Panc1 (cell line): ENCODE measurements at regions not wholly inside any gene's neighbourhood (a gene's known extent, or its start where the extent isn't known, plus 50 kb on each side); places are given as distances from the start of the nearest gene placed in this dataset.

Source experiments
- ATAC-seq: fragments of 200-7000 bp; cut with Tn5 transposase; 2 replicates; pipeline ENCODE4 v1.9.1; 2020; ENCODE audit warnings: mild to moderate bottlenecking, moderate library complexity
- BruUV-seq: library from RNA; stranded (reverse); fragments of 400-500 nt; replicated peaks from 2 replicates; lab custom pipeline; 2021; lab: Mats Ljungman, UMichigan
- CTCF ChIA-PET: fragments of 300-600 bp; sonication (Branson Sonifier 250); formaldehyde crosslinking; loops from one replicate; lab custom pipeline; 2022; ENCODE audit warnings: antibody characterized with exemption; lab: Charles Lee
- POLR2A ChIA-PET: fragments of 300-600 bp; sonication (Branson Sonifier 250); formaldehyde crosslinking; loops from one replicate; lab custom pipeline; 2022; ENCODE audit warnings: antibody characterized with exemption; lab: Charles Lee
- DNase-seq: peaks from one replicate; pipeline ENCODE4 v3.0.0-alpha.2; 2010; ENCODE audit warnings: low read depth, low spot score
- H3K27ac ChIP-seq: 2 replicates; pipeline ENCODE4 v1.5.1; 2011; ENCODE audit warnings: mild to moderate bottlenecking, low read length, inconsistent platforms
- H3K27me3 ChIP-seq: fragments of 200-500 bp; sonication (Bioruptor generic); 2 replicates; pipeline ENCODE4 v1.6.0; 2014; ENCODE audit warnings: low read length, inconsistent platforms; ENCODE audit not compliant: control insufficient read depth, insufficient read depth
- H3K36me3 ChIP-seq: fragments of 200-500 bp; sonication (Bioruptor generic); 2 replicates; pipeline ENCODE4 v1.5.1; 2014; ENCODE audit warnings: inconsistent platforms, mild to moderate bottlenecking, low read length, moderate library complexity; ENCODE audit not compliant: control insufficient read depth, insufficient read depth
- H3K4me1 ChIP-seq: 2 replicates; pipeline ENCODE4 v1.5.1; 2011; ENCODE audit warnings: inconsistent platforms, mild to moderate bottlenecking, low read length, moderate library complexity; ENCODE audit not compliant: control insufficient read depth, insufficient read depth
- H3K4me3 ChIP-seq, 2 experiments: 2 replicates each; pipeline ENCODE4 v1.5.1; 2011 to 2012; ENCODE audit warnings: low read depth in 2 of 2, low read length in 2 of 2, mild to moderate bottlenecking in 2 of 2, inconsistent platforms in 1 of 2, moderate library complexity in 1 of 2
- H3K9me3 ChIP-seq: fragments of 200-500 bp; sonication (Bioruptor generic); 2 replicates; pipeline ENCODE4 v1.5.1; 2014; ENCODE audit warnings: low read depth, mild to moderate bottlenecking, inconsistent platforms, low read length, moderate library complexity; ENCODE audit not compliant: control insufficient read depth, insufficient read depth
- CTCF ChIP-seq: fragments of 450-650 bp; IDR thresholded peaks from 2 replicates; pipeline ENCODE4 v1.5.1; 2017; ENCODE audit warnings: mild to moderate bottlenecking
- POLR2AphosphoS5 ChIP-seq: IDR thresholded peaks from 2 replicates; pipeline ENCODE4 v1.6.1; 2012; ENCODE audit warnings: mild to moderate bottlenecking, low read depth, low read length, moderate library complexity
- SIN3A ChIP-seq: IDR thresholded peaks from 2 replicates; pipeline ENCODE4 v1.6.1; 2012; ENCODE audit warnings: low read depth, mild to moderate bottlenecking, low read length, moderate library complexity, borderline replicate concordance; ENCODE audit not compliant: insufficient read depth
- TCF7L2 ChIP-seq: IDR thresholded peaks from 2 replicates; pipeline ENCODE4 v1.6.1; 2011; ENCODE audit warnings: mild to moderate bottlenecking, low read depth, low read length, inconsistent platforms
- in situ Hi-C: cut with HindIII; loops from 2 replicates; pipeline ENCODE4 v1.10.0; 2016; ENCODE audit warnings: low sequenced_read_pairs, low pct_unique_long_range_greater_than_20kb
- intact Hi-C: fragments of 100-400 bp; cut with micrococcal nuclease; formaldehyde crosslinking; loops from one replicate; pipeline ENCODE4 v1.10.0; 2022; ENCODE audit not compliant: unreplicated experiment
- TF ChIP-seq, protein P1 (sequence below), 2 experiments: IDR thresholded peaks; 2 replicates each; pipeline ENCODE4 v1.6.1; 2011 to 2012; ENCODE audit warnings: low read depth in 2 of 2, control low read depth in 1 of 2, low read length in 1 of 2, mild to moderate bottlenecking in 1 of 2, moderate library complexity in 1 of 2; ENCODE audit not compliant: insufficient read depth in 1 of 2

DNA sequence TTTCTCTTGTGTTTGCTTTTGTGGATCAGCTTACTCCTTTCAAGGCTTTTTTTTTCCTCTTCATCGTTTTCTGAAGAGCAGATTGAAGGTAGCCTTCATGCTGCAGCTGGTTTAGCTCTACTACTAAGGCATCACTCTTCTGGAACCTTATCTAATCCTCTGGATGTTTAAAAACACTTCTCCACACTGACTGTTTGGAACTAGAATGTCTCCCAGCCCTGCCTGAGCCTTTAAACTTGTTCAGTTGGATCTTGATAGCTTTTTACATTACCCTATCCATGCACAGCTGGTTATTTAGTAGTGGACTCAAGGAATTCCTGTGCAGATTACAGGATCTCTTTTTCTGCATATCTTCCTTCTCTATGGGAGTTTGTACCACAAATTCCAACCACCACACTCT is 108.9 kb upstream of the ASCC3 start:
- no TSS peak for BruUV-seq
- Histone ChIP-seq H3K36me3 (no peaks in the 10 kb centered on the region), H3K4me1 (no peaks in the 10 kb centered on the region), H3K4me3 (no peak overlapping the region), H3K27ac (no peak overlapping the region), H3K9me3 (no peaks in the 10 kb centered on the region), H3K27me3 (no peaks in the 10 kb centered on the region)
- no peak for DNase-seq
- ATAC-seq, result no peak
- POLR2A ChIA-PET, result no interaction called here
- TF ChIP-seq, protein P1, sequence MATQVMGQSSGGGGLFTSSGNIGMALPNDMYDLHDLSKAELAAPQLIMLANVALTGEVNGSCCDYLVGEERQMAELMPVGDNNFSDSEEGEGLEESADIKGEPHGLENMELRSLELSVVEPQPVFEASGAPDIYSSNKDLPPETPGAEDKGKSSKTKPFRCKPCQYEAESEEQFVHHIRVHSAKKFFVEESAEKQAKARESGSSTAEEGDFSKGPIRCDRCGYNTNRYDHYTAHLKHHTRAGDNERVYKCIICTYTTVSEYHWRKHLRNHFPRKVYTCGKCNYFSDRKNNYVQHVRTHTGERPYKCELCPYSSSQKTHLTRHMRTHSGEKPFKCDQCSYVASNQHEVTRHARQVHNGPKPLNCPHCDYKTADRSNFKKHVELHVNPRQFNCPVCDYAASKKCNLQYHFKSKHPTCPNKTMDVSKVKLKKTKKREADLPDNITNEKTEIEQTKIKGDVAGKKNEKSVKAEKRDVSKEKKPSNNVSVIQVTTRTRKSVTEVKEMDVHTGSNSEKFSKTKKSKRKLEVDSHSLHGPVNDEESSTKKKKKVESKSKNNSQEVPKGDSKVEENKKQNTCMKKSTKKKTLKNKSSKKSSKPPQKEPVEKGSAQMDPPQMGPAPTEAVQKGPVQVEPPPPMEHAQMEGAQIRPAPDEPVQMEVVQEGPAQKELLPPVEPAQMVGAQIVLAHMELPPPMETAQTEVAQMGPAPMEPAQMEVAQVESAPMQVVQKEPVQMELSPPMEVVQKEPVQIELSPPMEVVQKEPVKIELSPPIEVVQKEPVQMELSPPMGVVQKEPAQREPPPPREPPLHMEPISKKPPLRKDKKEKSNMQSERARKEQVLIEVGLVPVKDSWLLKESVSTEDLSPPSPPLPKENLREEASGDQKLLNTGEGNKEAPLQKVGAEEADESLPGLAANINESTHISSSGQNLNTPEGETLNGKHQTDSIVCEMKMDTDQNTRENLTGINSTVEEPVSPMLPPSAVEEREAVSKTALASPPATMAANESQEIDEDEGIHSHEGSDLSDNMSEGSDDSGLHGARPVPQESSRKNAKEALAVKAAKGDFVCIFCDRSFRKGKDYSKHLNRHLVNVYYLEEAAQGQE (IDR thresholded peaks at IDR 0.05; ENCODE audit: insufficient read depth in 1 of 2, low read depth in 2 of 2, low read length in 1 of 2), result no peak
- TF ChIP-seq SIN3A (no peak), POLR2AphosphoS5 (no peak), CTCF (no peak), TCF7L2 (no peak)
- in situ Hi-C loops, result no loop called here
- intact Hi-C loops, result no loop called here
- CTCF ChIA-PET, result no interaction called here

- Histone ChIP-seq H3K27ac (no peak overlapping the region), H3K9me3 (no peaks in the 10 kb centered on the region), H3K4me3 (no peak overlapping the region), H3K36me3 (no peaks in the 10 kb centered on the region), H3K27me3 (no peaks in the 10 kb centered on the region), H3K4me1 (no peaks in the 10 kb centered on the region)
- intact Hi-C loops, result no loop called here
- in situ Hi-C loops, result no loop called here
- ChIA-PET CTCF (interaction anchor here (0.6 kb wide), 1 partner anchor 68 kb away, joined by 4 read pairs; no protein-coding TSS in a partner anchor), POLR2A (no interaction called here)
- BruUV-seq, result no TSS peak
- TF ChIP-seq, protein P1 (IDR thresholded peaks at IDR 0.05; ENCODE audit: insufficient read depth in 1 of 2, low read depth in 2 of 2, low read length in 1 of 2), result no peak
- TF ChIP-seq POLR2AphosphoS5 (no peak), CTCF (no peak), TCF7L2 (no peak), SIN3A (no peak)
- ATAC-seq (no peak), DNase-seq (no peak)
Measured at GRCh38 chr6:100996409-100996808, 115.3 kb upstream of the ASCC3 start.
